ENCODE measurements at regions not wholly inside any gene's neighbourhood (a gene's known extent, or its start where the extent isn't known, plus 50 kb on each side); places are given as distances from the start of the nearest gene placed in this dataset.

- Histone ChIP-seq H3K4me3 (ENCODE audit: low read depth in 1 of 2, low read length in 2 of 2) (no peak overlapping the region), H3K79me2 (ENCODE audit: insufficient read depth, low read length) (no peaks in the 10 kb centered on the region)
Observed at GRCh38 chr4:125522992-125523391, 208.2 kb downstream of the FAT4 start.

DNA sequence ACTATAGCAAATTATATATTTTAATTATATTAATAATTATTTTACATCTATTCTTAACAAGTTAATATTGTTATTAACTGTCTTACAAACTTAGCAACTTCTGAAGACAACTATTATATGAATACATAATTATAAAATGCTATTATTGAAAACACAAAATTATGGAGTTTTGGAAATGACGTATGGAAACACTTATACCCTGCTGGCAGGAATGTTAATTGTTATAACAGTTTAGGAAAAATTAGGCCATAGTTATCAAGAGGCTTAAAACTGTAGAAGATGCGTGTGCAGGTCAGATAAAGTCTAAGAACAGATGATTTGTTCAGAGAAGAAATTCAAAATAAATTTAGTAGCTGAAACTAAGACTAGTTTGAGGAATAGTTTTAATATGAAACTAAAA lies 211.7 kb downstream of the FAT4 start:
- no peak for ATAC-seq (ENCODE audit: insufficient read depth, low read depth)
- Histone ChIP-seq H4K20me1 (ENCODE audit: insufficient read depth, low read length) (no peaks in the 10 kb centered on the region), H3K27me3 (ENCODE audit: insufficient read depth, low read length, poor library complexity) (no peaks in the 10 kb centered on the region), H3K9me3 (ENCODE audit: insufficient read depth, low read length, severe bottlenecking) (no peaks in the 10 kb centered on the region), H3K27ac (ENCODE audit: low read length) (no peak overlapping the region), H3K36me3 (ENCODE audit: insufficient read depth, low read length) (no peaks in the 10 kb centered on the region), H3K9ac (ENCODE audit: low read depth, low read length) (no peak overlapping the region), H3K4me3 (ENCODE audit: low read depth in 1 of 2, low read length in 2 of 2) (no peak overlapping the region), H3K4me1 (ENCODE audit: insufficient read depth, low read length) (no peaks in the 10 kb centered on the region), H2AFZ (ENCODE audit: low read depth, low read length) (no peak overlapping the region), H3K4me2 (ENCODE audit: insufficient read depth, low read length) (no peak overlapping the region), H3K79me2 (ENCODE audit: insufficient read depth, low read length) (no peaks in the 10 kb centered on the region)
- DNase-seq: no peak
- TF ChIP-seq EZH2 (IDR thresholded peaks at IDR 0.05; ENCODE audit: borderline replicate concordance, low read depth, low read length, severe bottlenecking) (no peak), CTCF (IDR thresholded peaks at IDR 0.05; ENCODE audit: borderline replicate concordance, extremely low read depth, low read length, poor library complexity, severe bottlenecking) (no peak)

More at GRCh38 chr4:125522992-125523391, 208.2 kb downstream of the FAT4 start:
- H3K36me3 ChIP-seq (ENCODE audit: insufficient read depth, low read length): no peaks in the 10 kb centered on the region
- H3K4me2 ChIP-seq (ENCODE audit: insufficient read depth, low read length): no peak overlapping the region
- H2AFZ ChIP-seq (ENCODE audit: low read depth, low read length): no peak overlapping the region
- no peak overlapping the region for H3K27ac ChIP-seq (ENCODE audit: low read length)
- DNase-seq (no peak), ATAC-seq (ENCODE audit: insufficient read depth, low read depth) (no peak)
- H3K9ac ChIP-seq (ENCODE audit: low read depth, low read length): no peak overlapping the region
- H3K27me3 ChIP-seq (ENCODE audit: insufficient read depth, low read length, poor library complexity): no peaks in the 10 kb centered on the region
- no peaks in the 10 kb centered on the region for H3K9me3 ChIP-seq (ENCODE audit: insufficient read depth, low read length, severe bottlenecking)
- TF ChIP-seq EZH2 (IDR thresholded peaks at IDR 0.05; ENCODE audit: borderline replicate concordance, low read depth, low read length, severe bottlenecking) (no peak), CTCF (IDR thresholded peaks at IDR 0.05; ENCODE audit: borderline replicate concordance, extremely low read depth, low read length, poor library complexity, severe bottlenecking) (no peak)
- H3K4me1 ChIP-seq (ENCODE audit: insufficient read depth, low read length): no peaks in the 10 kb centered on the region
- no peaks in the 10 kb centered on the region for H4K20me1 ChIP-seq (ENCODE audit: insufficient read depth, low read length)

- no peak overlapping the region for H3K4me2 ChIP-seq (ENCODE audit: insufficient read depth, low read length)
- TF ChIP-seq CTCF (IDR thresholded peaks at IDR 0.05; ENCODE audit: borderline replicate concordance, extremely low read depth, low read length, poor library complexity, severe bottlenecking): no peak
- TF ChIP-seq EZH2 (IDR thresholded peaks at IDR 0.05; ENCODE audit: borderline replicate concordance, low read depth, low read length, severe bottlenecking): no peak
- no peak overlapping the region for H2AFZ ChIP-seq (ENCODE audit: low read depth, low read length)
- no peak for ATAC-seq (ENCODE audit: insufficient read depth, low read depth)
- DNase-seq: no peak
- H3K9me3 ChIP-seq (ENCODE audit: insufficient read depth, low read length, severe bottlenecking): no peaks in the 10 kb centered on the region
- H3K9ac ChIP-seq (ENCODE audit: low read depth, low read length): no peak overlapping the region
- no peaks in the 10 kb centered on the region for H3K36me3 ChIP-seq (ENCODE audit: insufficient read depth, low read length)
- H3K79me2 ChIP-seq (ENCODE audit: insufficient read depth, low read length): no peaks in the 10 kb centered on the region
- no peaks in the 10 kb centered on the region for H4K20me1 ChIP-seq (ENCODE audit: insufficient read depth, low read length)
- H3K27me3 ChIP-seq (ENCODE audit: insufficient read depth, low read length, poor library complexity): no peaks in the 10 kb centered on the region
- no peaks in the 10 kb centered on the region for H3K4me1 ChIP-seq (ENCODE audit: insufficient read depth, low read length)
- H3K27ac ChIP-seq (ENCODE audit: low read length): no peak overlapping the region
- H3K4me3 ChIP-seq (ENCODE audit: low read depth in 1 of 2, low read length in 2 of 2): no peak overlapping the region
Observed at GRCh38 chr4:125527681-125528080, 212.9 kb downstream of the FAT4 start.

- Histone ChIP-seq H3K9me3 (ENCODE audit: insufficient read depth, low read length, severe bottlenecking) (no peaks in the 10 kb centered on the region), H3K4me1 (ENCODE audit: insufficient read depth, low read length) (no peaks in the 10 kb centered on the region), H3K4me2 (ENCODE audit: insufficient read depth, low read length) (no peak overlapping the region), H3K9ac (ENCODE audit: low read depth, low read length) (no peak overlapping the region), H3K4me3 (ENCODE audit: low read depth in 1 of 2, low read length in 2 of 2) (no peak overlapping the region), H3K27ac (ENCODE audit: low read length) (no peak overlapping the region), H3K79me2 (ENCODE audit: insufficient read depth, low read length) (no peaks in the 10 kb centered on the region), H4K20me1 (ENCODE audit: insufficient read depth, low read length) (no peaks in the 10 kb centered on the region), H2AFZ (ENCODE audit: low read depth, low read length) (no peak overlapping the region), H3K36me3 (ENCODE audit: insufficient read depth, low read length) (no peaks in the 10 kb centered on the region), H3K27me3 (ENCODE audit: insufficient read depth, low read length, poor library complexity) (no peaks in the 10 kb centered on the region)
- ATAC-seq (ENCODE audit: insufficient read depth, low read depth): no peak
- TF ChIP-seq CTCF (IDR thresholded peaks at IDR 0.05; ENCODE audit: borderline replicate concordance, extremely low read depth, low read length, poor library complexity, severe bottlenecking) (no peak), EZH2 (IDR thresholded peaks at IDR 0.05; ENCODE audit: borderline replicate concordance, low read depth, low read length, severe bottlenecking) (no peak)
- no peak for DNase-seq
Observed at GRCh38 chr4:125529071-125529470, 214.3 kb downstream of the FAT4 start.
